SIG-M5 (cell line): ENCODE measurements at regions not wholly inside any gene's neighbourhood (a gene's known extent, or its start where the extent isn't known, plus 50 kb on each side); places are given as distances from the start of the nearest gene placed in this dataset.

Source experiments
- DNase-seq: peaks from one replicate; lab custom pipeline; 2025; lab: John Stamatoyannopoulos, UW

- no peak for DNase-seq
Measured at GRCh38 chr2:23093513-23093912, 291.5 kb upstream of the KLHL29 start.

GRCh38 chr2:23096906-23097602 lies 287.9 kb upstream of the KLHL29 start:
- DNase-seq, result no peak

- no peak for DNase-seq
Measured at GRCh38 chr2:23100406-23100805, 284.6 kb upstream of the KLHL29 start.

- DNase-seq, result no peak
Measured at GRCh38 chr2:23106242-23106785, 278.7 kb upstream of the KLHL29 start.

GRCh38 chr2:23107327-23107941 lies 277.5 kb upstream of the KLHL29 start:
- DNase-seq, result no peak

GRCh38 chr2:23111263-23111662 lies 273.7 kb upstream of the KLHL29 start:
- no peak for DNase-seq

GRCh38 chr2:23112517-23112916 lies 272.5 kb upstream of the KLHL29 start:
- DNase-seq, result no peak

- no peak for DNase-seq
Measured at GRCh38 chr2:23114299-23114698, 270.7 kb upstream of the KLHL29 start.

- DNase-seq, result no peak
Measured at GRCh38 chr2:23118313-23118712, 266.7 kb upstream of the KLHL29 start.

GRCh38 chr2:23118894-23119293 lies 266.1 kb upstream of the KLHL29 start:
- DNase-seq, result no peak

- no peak for DNase-seq
Measured at GRCh38 chr2:23120161-23120560, 264.8 kb upstream of the KLHL29 start.

GRCh38 chr2:23121968-23122648 lies 262.9 kb upstream of the KLHL29 start:
- no peak for DNase-seq

- DNase-seq, result no peak
Measured at GRCh38 chr2:23122681-23123215, 262.2 kb upstream of the KLHL29 start.

- no peak for DNase-seq
Measured at GRCh38 chr2:23123686-23124085, 261.3 kb upstream of the KLHL29 start.

- DNase-seq, result no peak
Measured at GRCh38 chr2:23124214-23124750, 260.7 kb upstream of the KLHL29 start.

- no peak for DNase-seq
Measured at GRCh38 chr2:23127465-23127864, 257.5 kb upstream of the KLHL29 start.

GRCh38 chr2:23128684-23129292 lies 256.2 kb upstream of the KLHL29 start:
- DNase-seq, result no peak

GRCh38 chr2:23131066-23131575 lies 253.9 kb upstream of the KLHL29 start:
- no peak for DNase-seq

GRCh38 chr2:23132000-23132399 lies 253.0 kb upstream of the KLHL29 start:
- DNase-seq, result no peak

GRCh38 chr2:23132823-23133595 lies 252.0 kb upstream of the KLHL29 start:
- DNase-seq, result no peak

- DNase-seq, result no peak
Measured at GRCh38 chr2:23134726-23135125, 250.3 kb upstream of the KLHL29 start.
